ENCODE measurements at regions not wholly inside any gene's neighbourhood (a gene's known extent, or its start where the extent isn't known, plus 50 kb on each side); places are given as distances from the start of the nearest gene placed in this dataset.

DNA sequence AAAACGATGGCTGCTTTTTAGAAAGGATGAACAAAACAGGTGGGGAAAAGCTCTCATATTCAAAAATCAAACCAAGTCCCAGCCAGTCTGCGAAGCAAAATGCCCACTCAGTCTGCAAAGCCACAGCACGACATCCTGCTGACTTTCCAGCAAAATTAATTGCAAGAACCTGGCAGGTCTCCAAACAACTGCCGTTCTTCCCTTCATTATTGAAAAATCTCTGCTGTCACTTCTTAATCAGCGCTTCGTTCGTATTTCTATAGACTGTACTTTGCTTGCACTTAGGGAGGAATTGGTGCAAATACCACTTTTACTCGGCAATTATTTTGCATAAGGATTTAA lies 222.4 kb downstream of the CBLN4 start:
- DNase-seq: no peak

- no peak for DNase-seq
These were observed 223.0 kb downstream of the CBLN4 start for GRCh38 chr20:55782224-55782911.

GRCh38 chr20:55778796-55779195 lies 226.5 kb downstream of the CBLN4 start:
- DNase-seq: no peak

DNA sequence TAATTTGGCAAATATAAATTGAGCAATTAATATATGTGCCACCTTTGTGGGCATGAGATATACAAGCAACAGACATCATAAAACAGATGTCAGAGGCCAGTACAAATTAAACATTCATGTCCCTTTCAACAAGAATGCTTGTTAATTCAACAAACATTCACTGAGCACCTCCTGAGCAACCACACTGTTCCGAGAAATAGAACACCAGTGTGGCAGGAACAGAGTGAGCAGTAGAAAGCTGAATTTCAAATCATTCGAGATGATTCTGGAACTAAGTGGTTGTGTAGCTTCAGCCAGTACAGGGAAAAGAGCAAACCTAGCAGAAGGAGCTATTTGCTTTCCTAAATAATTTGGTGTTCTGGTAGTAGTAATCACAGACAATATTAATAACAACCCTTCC lies 227.7 kb downstream of the CBLN4 start:
- DNase-seq: no peak

DNA sequence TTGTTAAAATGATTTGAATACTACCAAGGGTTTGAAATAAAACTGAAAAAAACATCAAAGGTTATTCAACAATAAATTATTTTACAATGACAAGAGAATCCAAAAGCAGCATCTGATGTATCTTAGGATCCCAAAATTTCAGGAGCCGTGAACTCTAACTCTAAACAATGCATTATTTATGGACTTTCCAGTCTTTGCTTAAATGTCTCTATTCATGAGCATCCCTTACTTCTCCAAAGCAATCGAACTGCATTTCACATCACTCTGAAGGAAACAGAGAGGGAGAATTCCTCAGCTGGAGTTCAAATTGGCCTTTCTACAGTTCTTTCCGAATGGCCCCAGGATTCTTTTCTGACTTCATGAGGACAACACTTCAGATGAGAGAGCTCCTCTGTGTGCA lies 229.1 kb downstream of the CBLN4 start:
- no peak for DNase-seq

GRCh38 chr20:55774628-55775027 lies 230.7 kb downstream of the CBLN4 start:
- DNase-seq: no peak

- DNase-seq: no peak
These were observed 243.5 kb downstream of the CBLN4 start for GRCh38 chr20:55761797-55762196.

DNA sequence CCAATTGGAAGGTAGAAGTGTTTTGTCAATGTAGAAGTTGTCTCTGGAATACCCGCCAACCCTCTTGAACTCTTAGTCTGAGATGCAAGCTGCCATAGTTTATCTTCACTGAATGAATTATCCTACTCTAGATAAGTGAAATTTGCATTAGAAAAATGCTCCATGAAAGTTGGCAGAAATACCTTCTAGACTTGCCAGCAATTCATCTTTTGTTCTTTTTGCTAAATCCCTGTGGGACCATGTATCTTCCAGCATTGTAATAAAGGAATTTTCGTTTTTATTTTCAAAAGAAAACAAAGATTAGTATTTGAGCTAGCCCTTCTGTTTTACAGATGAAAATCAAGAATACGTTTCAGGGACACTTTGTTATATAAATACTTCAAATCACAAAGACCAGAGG lies 244.2 kb downstream of the CBLN4 start:
- no peak for DNase-seq

GRCh38 chr20:55760586-55760985 lies 244.7 kb downstream of the CBLN4 start:
- DNase-seq: no peak

DNA sequence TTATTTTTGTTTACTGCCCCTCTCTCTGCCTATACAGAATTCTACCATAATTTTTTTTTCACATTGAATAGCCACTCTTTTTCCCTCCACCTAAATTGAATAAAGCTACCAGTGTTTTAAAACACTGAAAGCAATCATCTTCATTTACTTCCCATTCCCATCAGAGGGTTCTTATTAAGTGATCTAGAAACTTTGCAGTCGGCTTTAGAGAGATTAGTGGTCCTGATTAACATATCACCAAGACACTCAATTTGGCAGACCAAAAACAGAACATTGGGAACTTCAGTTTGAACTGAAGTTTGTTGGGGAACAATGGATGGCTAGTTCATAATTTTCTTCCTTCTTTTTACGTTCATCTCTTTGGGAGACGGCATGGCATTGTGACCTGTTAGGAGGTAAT lies 249.5 kb downstream of the CBLN4 start:
- DNase-seq: no peak

GRCh38 chr20:55755411-55755810 lies 249.9 kb downstream of the CBLN4 start:
- no peak for DNase-seq

GRCh38 chr20:55746723-55747122 lies 258.6 kb downstream of the CBLN4 start:
- DNase-seq: no peak

GRCh38 chr20:55745840-55746239 lies 259.5 kb downstream of the CBLN4 start:
- no peak for DNase-seq

GRCh38 chr20:55744896-55745295 lies 260.4 kb downstream of the CBLN4 start:
- DNase-seq: no peak

DNA sequence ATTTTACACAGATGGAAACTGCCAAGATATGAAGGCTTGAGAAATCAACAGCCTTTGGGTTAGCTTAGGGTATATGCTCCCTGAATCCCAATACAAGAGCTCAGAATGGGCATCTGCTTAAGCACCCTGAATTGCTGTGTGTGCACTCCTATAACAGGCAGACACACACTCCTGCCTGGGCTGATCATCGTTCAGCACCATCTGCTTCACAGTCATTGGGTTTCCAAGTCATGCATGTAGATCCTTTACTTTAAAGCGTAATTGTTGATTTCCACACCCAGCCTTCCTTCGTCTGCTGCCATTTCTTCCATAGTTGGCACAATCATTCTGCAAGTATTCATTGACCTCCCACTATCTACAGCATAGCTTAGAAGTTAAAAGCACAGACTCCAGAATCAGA lies 263.5 kb downstream of the CBLN4 start:
- DNase-seq: no peak

- no peak for DNase-seq
These were observed 265.2 kb downstream of the CBLN4 start for GRCh38 chr20:55740076-55740475.

DNA sequence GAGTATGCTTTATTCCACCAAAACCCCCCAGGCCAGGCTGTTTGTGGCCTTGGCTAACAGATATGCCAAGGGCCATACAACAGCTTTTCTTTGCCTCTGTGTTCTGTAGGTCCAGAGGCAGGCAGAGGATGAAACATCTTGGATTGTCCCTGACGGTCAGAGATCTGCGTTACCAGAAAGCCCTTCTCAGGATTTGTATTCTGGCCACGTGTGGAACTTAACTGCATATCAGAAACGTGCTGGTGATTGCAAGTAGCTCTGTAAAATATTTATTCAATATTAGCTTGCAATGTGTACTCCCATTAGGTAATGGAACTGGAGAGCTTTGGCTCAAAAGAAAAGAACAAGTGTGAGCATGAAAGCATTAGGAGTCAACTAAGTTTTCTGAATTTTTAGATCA lies 275.0 kb downstream of the CBLN4 start:
- DNase-seq: no peak

- DNase-seq: no peak
These were observed 290.6 kb downstream of the CBLN4 start for GRCh38 chr20:55714736-55715135.

- DNase-seq: no peak
These were observed 291.2 kb downstream of the CBLN4 start for GRCh38 chr20:55714082-55714481.

GRCh38 chr20:55704458-55704857 lies 300.9 kb downstream of the CBLN4 start:
- no peak for DNase-seq

GRCh38 chr20:55701467-55701866 lies 303.9 kb downstream of the CBLN4 start:
- no peak for DNase-seq

- no peak for DNase-seq
These were observed 308.8 kb downstream of the CBLN4 start for GRCh38 chr20:55696520-55696919.

- DNase-seq: no peak
These were observed 311.7 kb downstream of the CBLN4 start for GRCh38 chr20:55693641-55694040.

DNA sequence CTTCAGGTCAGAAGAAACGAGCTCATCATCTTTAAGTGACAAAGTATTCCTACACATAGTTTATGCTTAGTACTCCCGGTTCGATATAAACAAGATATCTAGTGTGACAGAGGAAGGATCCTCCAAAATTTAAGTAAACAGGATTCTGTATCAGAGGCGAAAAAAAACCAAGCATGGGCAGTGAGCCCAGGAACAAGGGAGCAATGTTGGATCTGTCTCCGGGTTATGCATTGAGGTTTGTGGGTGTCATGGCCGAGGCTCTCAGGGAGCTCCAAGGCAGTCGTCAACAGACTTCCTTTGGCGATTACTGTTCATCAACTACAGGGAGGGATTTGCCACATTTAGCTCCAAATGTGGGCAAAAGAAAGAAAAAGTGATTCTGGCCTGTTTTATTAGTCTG lies 319.5 kb downstream of the CBLN4 start:
- DNase-seq: no peak

- no peak for DNase-seq
These were observed 319.9 kb downstream of the CBLN4 start for GRCh38 chr20:55685425-55685824.

GRCh38 chr20:55684578-55684977 lies 320.7 kb downstream of the CBLN4 start:
- no peak for DNase-seq
